MM.1S (cell line): ENCODE measurements at regions not wholly inside any gene's neighbourhood (a gene's known extent, or its start where the extent isn't known, plus 50 kb on each side); places are given as distances from the start of the nearest gene placed in this dataset.

Source experiments
- DNase-seq: peaks from one replicate; pipeline ENCODE4 v3.0.0-alpha.2; 2015
- H2AFZ ChIP-seq: fragments of 300-600 bp; sonication (generic); 2 replicates; pipeline ENCODE4 v1.6.0; 2016; ENCODE audit warnings: antibody characterized with exemption, low read length
- H3F3A ChIP-seq: fragments of 300-600 bp; sonication (generic); 2 replicates; pipeline ENCODE4 v1.6.1; 2016; ENCODE audit warnings: mild to moderate bottlenecking, antibody characterized with exemption, low read length, moderate library complexity, mixed read lengths; ENCODE audit not compliant: insufficient read depth
- H3K27ac ChIP-seq: fragments of 300-600 bp; sonication (generic); 2 replicates; pipeline ENCODE4 v1.5.1; 2016; ENCODE audit warnings: mild to moderate bottlenecking, low read length
- H3K27me3 ChIP-seq: fragments of 300-600 bp; sonication (generic); replicated peaks from 2 replicates; pipeline ENCODE4 v1.6.0; 2016; ENCODE audit warnings: low read length; ENCODE audit not compliant: insufficient read depth
- H3K36me3 ChIP-seq: fragments of 300-600 bp; sonication (generic); replicated peaks from 2 replicates; pipeline ENCODE4 v1.6.1; 2016; ENCODE audit warnings: mild to moderate bottlenecking, low read length, mixed read lengths; ENCODE audit not compliant: insufficient read depth
- H3K4me1 ChIP-seq: fragments of 300-600 bp; sonication (generic); 2 replicates; pipeline ENCODE4 v1.6.1; 2016; ENCODE audit warnings: low read length, mixed read lengths
- H3K4me2 ChIP-seq: fragments of 300-600 bp; sonication (generic); 2 replicates; pipeline ENCODE4 v1.6.0; 2016; ENCODE audit warnings: low read depth, low read length
- H3K4me3 ChIP-seq: fragments of 300-600 bp; sonication (generic); 2 replicates; pipeline ENCODE4 v1.5.1; 2016; ENCODE audit warnings: low read length, mixed read lengths
- H3K79me2 ChIP-seq: fragments of 300-600 bp; sonication (generic); 2 replicates; pipeline ENCODE4 v1.6.1; 2016; ENCODE audit warnings: mixed run types, low read length, mixed read lengths
- H3K9ac ChIP-seq: fragments of 300-600 bp; sonication (generic); 2 replicates; pipeline ENCODE4 v1.6.1; 2016; ENCODE audit warnings: low read length, mixed read lengths
- H3K9me2 ChIP-seq: fragments of 300-600 bp; sonication (generic); replicated peaks from 2 replicates; pipeline ENCODE4 v1.6.1; 2016; ENCODE audit warnings: mild to moderate bottlenecking, low read length, mixed read lengths; ENCODE audit not compliant: insufficient read depth
- H3K9me3 ChIP-seq: fragments of 300-600 bp; sonication (generic); replicated peaks from 2 replicates; pipeline ENCODE4 v1.6.1; 2016; ENCODE audit warnings: mild to moderate bottlenecking, low read length, mixed read lengths; ENCODE audit not compliant: insufficient read depth
- H4K20me1 ChIP-seq: fragments of 300-600 bp; sonication (generic); 2 replicates; pipeline ENCODE4 v1.6.1; 2016; ENCODE audit warnings: mild to moderate bottlenecking, low read length, moderate library complexity, mixed read lengths; ENCODE audit not compliant: insufficient read depth
- EZH2 ChIP-seq: fragments of 300-600 bp; sonication (generic); optimal IDR thresholded peaks from 2 replicates; pipeline ENCODE3; 2017; ENCODE audit warnings: low read depth, mild to moderate bottlenecking, antibody characterized with exemption, low read length, mixed read lengths
- EZH2phosphoT487 ChIP-seq: fragments of 300-600 bp; sonication (generic); IDR thresholded peaks from 2 replicates; pipeline ENCODE4 v1.6.1; 2018; ENCODE audit warnings: antibody characterized with exemption, low read length
- TF ChIP-seq, protein P1 (sequence below): fragments of 300-600 bp; sonication (generic); IDR thresholded peaks from 2 replicates; pipeline ENCODE4 v1.5.1; 2016; ENCODE audit warnings: antibody characterized with exemption, low read length, mixed read lengths

DNA sequence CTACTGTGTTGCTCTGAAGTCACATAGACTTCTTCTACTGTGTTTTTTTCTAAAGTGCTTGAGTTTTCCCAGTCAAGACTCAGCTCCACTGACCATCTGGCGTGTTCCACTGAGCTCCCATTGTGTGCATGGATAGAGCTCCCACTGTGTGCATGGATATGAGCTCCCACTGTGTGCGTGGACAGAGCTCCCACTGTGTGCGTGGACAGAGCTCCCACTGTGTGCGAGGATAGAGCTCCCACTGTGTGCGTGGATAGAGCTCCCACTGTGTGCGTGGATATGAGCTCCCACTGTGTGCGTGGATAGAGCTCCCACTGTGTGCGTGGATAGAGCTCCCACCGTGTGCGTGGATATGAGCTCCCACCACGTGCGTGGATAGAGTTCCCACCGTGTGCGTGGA is 148.3 kb upstream of the ALKAL2 start:
- DNase-seq = no peak
- Histone ChIP-seq H3K4me2 (no peak overlapping the region), H3K27me3 (no peaks in the 10 kb centered on the region), H3K9me3 (no peaks in the 10 kb centered on the region), H2AFZ (no peak overlapping the region), H3K79me2 (no peaks in the 10 kb centered on the region), H3K9me2 (no peaks in the 10 kb centered on the region), H3F3A (no peaks in the 10 kb centered on the region), H3K9ac (no peak overlapping the region), H3K4me3 (no peak overlapping the region), H4K20me1 (no peaks in the 10 kb centered on the region), H3K27ac (no peak overlapping the region), H3K36me3 (no peaks in the 10 kb centered on the region), H3K4me1 (no peaks in the 10 kb centered on the region)
- no peak for TF ChIP-seq EZH2
- TF ChIP-seq, protein P1, sequence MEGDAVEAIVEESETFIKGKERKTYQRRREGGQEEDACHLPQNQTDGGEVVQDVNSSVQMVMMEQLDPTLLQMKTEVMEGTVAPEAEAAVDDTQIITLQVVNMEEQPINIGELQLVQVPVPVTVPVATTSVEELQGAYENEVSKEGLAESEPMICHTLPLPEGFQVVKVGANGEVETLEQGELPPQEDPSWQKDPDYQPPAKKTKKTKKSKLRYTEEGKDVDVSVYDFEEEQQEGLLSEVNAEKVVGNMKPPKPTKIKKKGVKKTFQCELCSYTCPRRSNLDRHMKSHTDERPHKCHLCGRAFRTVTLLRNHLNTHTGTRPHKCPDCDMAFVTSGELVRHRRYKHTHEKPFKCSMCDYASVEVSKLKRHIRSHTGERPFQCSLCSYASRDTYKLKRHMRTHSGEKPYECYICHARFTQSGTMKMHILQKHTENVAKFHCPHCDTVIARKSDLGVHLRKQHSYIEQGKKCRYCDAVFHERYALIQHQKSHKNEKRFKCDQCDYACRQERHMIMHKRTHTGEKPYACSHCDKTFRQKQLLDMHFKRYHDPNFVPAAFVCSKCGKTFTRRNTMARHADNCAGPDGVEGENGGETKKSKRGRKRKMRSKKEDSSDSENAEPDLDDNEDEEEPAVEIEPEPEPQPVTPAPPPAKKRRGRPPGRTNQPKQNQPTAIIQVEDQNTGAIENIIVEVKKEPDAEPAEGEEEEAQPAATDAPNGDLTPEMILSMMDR = no peak

DNA sequence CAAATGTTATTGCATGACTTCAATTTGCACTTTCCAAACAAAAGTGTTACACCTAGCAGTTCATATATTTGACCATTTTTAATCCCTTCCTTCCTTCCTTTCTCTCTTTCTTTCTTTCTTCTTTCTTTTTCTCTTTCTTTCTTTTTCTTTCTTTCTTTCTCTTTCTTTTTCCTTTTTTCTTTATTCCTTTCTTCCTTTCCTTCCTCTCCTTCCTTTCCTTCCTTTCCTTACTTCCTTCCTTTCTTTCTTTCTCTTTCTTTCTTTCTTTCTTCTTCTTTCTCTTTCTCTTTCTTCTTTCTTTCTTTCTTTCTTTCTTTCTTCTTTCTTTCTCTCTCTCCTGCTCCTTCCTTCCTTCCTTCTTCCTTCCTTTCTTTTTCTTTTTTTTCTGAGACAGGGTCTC is 146.7 kb upstream of the ALKAL2 start:
- Histone ChIP-seq H3K27me3 (no peaks in the 10 kb centered on the region), H2AFZ (no peak overlapping the region), H3K36me3 (no peaks in the 10 kb centered on the region), H3K9ac (no peak overlapping the region), H3K4me3 (no peak overlapping the region), H3K9me2 (no peaks in the 10 kb centered on the region), H3K4me2 (no peak overlapping the region), H3F3A (no peaks in the 10 kb centered on the region), H3K4me1 (no peaks in the 10 kb centered on the region), H4K20me1 (no peaks in the 10 kb centered on the region), H3K27ac (no peak overlapping the region), H3K9me3 (no peaks in the 10 kb centered on the region), H3K79me2 (no peaks in the 10 kb centered on the region)
- TF ChIP-seq, protein P1 = no peak
- TF ChIP-seq EZH2 = no peak
- TF ChIP-seq EZH2phosphoT487 = no peak
- DNase-seq = no peak

DNA sequence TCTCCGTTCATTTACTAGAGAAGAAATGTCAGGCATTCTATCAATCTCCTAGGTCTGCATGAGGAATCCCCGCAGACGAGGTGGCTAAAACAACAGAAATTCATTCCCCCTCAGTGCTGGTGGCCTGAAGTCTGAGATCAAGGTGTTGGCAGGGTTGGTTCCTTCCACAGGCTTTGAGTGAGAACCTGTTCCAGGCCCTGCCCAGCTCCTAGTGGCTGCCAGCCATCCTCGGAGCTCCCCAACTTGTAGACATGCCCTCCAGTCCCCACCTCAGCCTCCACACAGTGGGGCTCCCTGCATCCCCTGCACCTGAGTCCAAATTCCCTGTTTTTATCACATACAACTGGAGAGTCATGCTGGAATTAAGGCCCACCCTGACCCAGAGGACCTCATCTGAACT is 145.3 kb upstream of the ALKAL2 start:
- no peak overlapping the region for H3K4me3 ChIP-seq
- TF ChIP-seq, protein P1 = no peak
- TF ChIP-seq EZH2phosphoT487 = no peak
- TF ChIP-seq EZH2 = no peak
- no peaks in the 10 kb centered on the region for H3K36me3 ChIP-seq
- H3K79me2 ChIP-seq = no peaks in the 10 kb centered on the region
- H3F3A ChIP-seq = no peaks in the 10 kb centered on the region
- no peaks in the 10 kb centered on the region for H4K20me1 ChIP-seq
- H3K4me1 ChIP-seq = no peaks in the 10 kb centered on the region
- no peak overlapping the region for H3K27ac ChIP-seq
- no peak for DNase-seq
- no peak overlapping the region for H3K4me2 ChIP-seq
- no peak overlapping the region for H3K9ac ChIP-seq
- no peak overlapping the region for H2AFZ ChIP-seq
- H3K9me3 ChIP-seq = no peaks in the 10 kb centered on the region
- H3K9me2 ChIP-seq = no peaks in the 10 kb centered on the region
- no peaks in the 10 kb centered on the region for H3K27me3 ChIP-seq
